ENCODE measurements at regions not wholly inside any gene's neighbourhood (a gene's known extent, or its start where the extent isn't known, plus 50 kb on each side); places are given as distances from the start of the nearest gene placed in this dataset.

- TF ChIP-seq CTCF (IDR thresholded peaks at IDR 0.05) (no peak), EZH2 (IDR thresholded peaks at IDR 0.05; ENCODE audit: borderline replicate concordance, insufficient read depth, low read depth, low read length, poor library complexity, severe bottlenecking) (no peak)
Measured at GRCh38 chr5:3186736-3187405, 408.8 kb upstream of the IRX1 start.
